NCI-H2227 (cell line): ENCODE measurements at regions not wholly inside any gene's neighbourhood (a gene's known extent, or its start where the extent isn't known, plus 50 kb on each side); places are given as distances from the start of the nearest gene placed in this dataset.

ENCODE experiments used
- DNase-seq: peaks from one replicate; lab custom pipeline; 2025; ENCODE audit not compliant: unreplicated experiment; lab: John Stamatoyannopoulos, UW

DNA sequence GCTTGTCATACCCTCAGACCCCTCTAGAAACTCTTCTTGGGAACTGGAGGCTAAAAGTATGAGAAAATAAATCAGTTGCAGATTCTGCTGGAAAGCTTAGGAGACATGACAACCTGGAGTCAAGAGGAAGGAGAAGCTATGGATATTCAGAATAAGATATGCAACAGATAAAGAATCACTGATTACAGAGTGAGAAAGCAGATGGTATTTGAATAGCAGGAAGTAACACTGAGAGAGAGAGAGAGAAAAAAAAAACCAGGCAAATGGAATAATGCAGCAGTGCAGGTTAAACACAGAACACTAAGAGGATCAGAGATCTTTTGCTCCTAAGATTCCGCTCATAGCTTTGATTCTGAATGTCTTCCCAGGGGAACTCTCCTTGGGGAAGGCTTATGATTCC, 1284.1 kb upstream of the NXPH2 start:
- no peak for DNase-seq

DNA sequence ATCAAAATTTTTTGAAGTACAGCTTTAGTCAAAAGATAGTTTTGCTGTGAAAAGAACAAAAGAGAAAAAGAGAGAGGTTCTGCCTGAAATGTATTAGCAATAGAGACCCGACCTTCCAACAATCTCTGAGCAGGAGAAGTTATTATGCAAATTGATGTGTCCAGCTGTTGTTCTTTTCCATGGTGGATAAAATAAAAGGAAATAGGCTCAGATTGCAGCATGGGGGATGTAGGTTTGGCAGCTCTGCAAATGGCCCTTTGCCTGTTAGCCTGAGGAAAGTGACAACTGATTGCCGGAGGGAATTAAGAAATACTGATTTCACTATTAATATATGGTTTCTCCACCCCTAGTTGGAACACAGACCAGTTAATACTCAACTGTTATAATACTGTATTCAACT, 1283.2 kb upstream of the NXPH2 start:
- DNase-seq = no peak

DNA sequence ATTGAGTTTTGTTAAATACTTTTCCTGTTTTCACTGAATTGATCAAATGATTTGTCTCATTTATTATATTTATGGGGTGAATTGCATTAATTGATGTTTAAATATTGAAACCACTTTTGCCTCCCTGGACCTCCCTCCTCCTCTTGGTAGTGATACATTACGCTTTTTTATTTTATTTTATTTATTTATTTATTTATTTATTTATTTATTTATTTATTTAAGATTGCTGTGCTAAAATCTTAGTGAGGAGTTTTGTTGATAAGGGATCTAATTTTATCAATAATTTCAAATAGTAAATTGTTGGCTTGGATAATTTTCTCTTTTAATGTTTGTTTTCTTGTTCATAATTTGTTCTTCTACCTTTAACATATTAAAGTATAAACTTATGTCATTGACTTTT, 1281.0 kb upstream of the NXPH2 start:
- DNase-seq = no peak

- DNase-seq = no peak
Measured at GRCh38 chr2:140057928-140058327, 1277.7 kb upstream of the NXPH2 start.

DNA sequence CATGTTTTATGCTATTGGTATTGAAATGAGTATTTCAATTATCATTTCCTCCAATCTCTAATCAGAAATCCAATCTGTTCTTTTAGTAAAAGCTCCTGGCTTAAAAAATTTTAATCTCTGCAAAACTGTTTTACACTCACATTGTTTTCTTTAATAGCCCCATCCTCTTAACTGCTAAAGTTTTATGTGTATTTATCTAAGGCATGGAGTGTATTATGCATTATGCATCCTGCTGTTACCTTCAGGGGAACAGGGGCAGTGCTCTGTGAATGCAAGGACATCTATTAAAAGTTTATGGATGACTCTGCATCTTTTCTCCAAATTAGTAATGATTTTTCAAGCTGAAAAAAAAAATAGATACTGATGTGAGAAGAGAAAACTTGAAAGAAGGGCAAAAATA, 1261.6 kb upstream of the NXPH2 start:
- DNase-seq = no peak

DNA sequence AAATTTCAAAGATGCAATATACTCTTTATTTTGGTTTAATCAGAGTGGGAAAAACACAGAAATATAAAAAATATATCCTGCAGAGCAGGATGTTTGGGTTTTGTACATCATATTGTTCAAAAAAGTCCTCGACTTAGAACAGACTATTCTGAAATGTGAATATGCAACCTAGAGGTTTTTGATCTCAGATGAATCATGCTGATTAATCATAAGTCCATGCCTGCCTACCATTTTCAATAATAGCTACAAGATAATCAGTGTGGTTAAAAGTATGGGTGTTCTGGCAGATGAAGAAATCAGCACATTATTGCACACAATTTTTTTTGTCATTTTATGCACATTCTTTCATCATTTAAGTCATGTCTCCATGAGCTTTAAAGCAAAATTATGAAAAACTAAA, 1261.0 kb upstream of the NXPH2 start:
- no peak for DNase-seq

DNA sequence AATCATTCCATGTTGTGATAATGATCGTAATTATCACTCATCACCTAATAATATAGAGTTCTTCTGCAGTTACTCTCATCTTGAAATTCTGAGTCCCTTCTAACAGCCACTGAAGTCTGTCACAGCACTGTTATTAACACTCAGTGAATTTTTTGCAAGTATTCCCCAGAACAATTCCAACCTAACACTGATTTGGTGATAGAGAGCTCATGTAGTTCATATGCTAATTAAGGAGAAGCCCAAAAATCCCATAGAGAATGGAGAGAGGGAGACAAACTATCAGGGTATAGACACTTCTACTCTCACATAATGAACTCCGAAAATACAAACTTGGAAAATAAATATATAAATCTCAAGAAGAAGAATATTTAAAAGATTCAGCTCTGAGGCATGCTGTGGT, 1253.4 kb upstream of the NXPH2 start:
- DNase-seq = no peak

- DNase-seq = no peak
Measured at GRCh38 chr2:140027966-140028365, 1247.8 kb upstream of the NXPH2 start.

DNA sequence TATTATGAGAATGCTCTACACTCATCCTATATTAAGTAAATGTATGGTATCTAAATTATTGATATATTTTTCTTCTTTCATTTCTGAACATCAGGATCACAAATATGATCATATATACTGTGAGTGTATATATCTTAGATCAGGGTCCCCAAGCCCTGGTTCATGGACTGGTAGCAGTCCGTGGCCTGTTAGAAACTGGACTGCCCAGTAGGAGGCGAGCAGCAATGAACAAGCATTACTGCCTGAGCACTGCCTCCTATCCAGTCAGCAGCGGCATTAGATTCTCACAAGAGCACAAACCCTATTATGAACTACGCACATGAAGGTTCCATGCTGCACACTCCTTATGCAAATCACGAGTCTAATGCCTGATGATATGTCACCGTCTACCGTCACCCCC, 1247.1 kb upstream of the NXPH2 start:
- DNase-seq = no peak

DNA sequence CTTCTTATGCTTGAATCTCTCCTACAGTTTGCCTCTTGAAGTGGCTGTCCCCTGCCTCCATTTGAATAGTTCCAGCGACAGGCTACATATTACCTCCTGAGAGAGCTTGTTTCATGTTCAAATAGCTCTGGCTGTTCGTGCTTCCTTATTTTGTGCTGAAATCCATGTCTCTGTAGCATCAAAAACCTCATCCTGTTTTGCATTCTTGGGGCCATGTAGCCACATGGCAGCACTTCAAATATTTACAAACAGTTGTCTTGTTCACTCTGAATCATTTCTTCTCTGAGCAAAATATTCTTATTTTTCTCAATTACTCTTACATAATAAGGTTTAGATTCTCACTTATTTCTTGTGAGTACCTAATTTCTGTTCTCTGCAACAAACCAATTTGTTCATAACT, 1243.1 kb upstream of the NXPH2 start:
- no peak for DNase-seq

DNA sequence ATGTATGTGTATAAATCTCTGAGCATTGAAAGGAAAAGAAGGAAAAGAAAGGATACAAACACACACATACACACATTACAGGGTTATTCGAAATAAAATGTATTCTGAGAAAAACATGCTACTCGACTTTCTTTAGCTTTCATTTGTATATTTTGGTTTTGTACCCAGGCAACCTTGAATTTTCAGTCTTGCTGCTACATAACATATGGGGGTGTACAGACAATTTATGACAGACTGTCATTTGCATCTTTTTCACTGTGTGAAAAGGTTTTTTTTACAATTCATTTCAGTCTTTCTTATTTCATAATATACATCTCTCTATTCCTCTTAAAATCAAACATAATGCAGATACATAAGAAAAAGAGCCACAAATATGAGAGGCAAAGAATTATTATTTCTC, 1238.4 kb upstream of the NXPH2 start:
- DNase-seq = no peak

- DNase-seq = no peak
Measured at GRCh38 chr2:140014204-140014546, 1234.0 kb upstream of the NXPH2 start.

DNA sequence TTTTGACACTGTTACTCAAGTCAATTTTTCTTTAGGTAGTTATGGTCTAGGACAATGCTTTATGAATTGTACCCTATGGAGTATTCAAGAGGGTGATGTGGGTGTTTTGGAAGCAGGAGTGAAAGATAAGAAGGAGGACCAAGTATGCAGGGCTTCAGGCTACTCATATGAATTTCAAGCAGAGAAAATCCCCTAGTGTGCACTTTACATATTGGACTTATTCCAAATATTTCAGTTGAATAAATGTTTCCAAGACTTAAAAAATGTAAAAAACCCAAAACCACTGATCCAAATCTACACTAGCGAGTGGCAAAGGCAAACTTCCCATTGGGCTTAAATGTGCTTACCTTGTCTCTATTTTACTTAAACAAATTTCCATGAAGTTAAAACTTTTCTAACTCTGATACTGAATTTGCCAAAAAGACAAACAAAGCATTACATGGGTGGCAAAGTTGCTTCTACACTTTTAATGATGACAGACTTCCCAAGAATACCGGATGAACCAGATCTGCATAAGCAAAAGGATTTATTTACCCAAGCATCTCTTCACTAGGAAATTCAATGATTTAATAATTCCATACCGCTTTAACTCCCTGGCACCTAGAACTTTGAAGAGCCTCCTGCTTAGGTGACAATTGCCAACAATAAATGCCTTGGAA, 1233.5 kb upstream of the NXPH2 start:
- DNase-seq = no peak

- no peak for DNase-seq
Measured at GRCh38 chr2:140011287-140011686, 1231.1 kb upstream of the NXPH2 start.

DNA sequence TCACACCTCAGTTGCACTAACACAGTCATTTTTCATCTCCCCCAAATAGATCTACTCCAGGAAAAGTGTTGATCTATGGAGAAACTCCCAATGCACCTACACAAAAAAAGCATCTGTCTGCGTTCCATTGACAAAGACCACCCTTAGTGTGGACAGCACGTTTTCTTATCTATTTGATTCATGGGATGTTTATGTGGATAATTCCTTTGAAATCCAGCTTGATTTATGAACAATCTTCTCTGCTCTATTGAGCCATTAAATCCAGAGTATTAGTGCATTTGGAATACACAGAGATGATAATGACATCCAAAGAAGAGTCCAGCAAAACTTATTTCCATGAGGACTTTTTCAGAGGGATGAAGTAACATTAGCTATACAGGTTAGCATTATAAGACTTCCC, 1221.9 kb upstream of the NXPH2 start:
- DNase-seq = no peak

- no peak for DNase-seq
Measured at GRCh38 chr2:139992711-139993345, 1212.6 kb upstream of the NXPH2 start.

DNA sequence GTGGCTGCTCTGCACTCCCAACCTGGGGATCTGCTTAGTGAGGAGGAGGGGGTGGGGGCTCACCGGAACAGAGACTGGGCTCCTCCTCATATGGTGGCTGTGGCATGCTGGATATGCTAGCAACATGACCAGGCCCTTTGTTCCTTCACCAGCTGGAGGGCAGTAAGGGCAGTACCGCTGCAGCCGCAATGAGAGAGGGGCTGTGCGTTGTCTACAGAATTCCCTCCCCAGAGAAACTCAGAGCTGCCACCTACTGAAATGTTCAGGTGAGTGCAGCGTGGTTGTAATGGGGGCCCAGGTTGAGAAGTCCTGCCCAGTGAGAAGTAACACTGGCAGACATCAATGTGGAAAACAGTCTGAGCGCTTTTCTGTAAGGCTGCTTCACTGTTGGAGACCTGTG, 1211.9 kb upstream of the NXPH2 start:
- DNase-seq = no peak

DNA sequence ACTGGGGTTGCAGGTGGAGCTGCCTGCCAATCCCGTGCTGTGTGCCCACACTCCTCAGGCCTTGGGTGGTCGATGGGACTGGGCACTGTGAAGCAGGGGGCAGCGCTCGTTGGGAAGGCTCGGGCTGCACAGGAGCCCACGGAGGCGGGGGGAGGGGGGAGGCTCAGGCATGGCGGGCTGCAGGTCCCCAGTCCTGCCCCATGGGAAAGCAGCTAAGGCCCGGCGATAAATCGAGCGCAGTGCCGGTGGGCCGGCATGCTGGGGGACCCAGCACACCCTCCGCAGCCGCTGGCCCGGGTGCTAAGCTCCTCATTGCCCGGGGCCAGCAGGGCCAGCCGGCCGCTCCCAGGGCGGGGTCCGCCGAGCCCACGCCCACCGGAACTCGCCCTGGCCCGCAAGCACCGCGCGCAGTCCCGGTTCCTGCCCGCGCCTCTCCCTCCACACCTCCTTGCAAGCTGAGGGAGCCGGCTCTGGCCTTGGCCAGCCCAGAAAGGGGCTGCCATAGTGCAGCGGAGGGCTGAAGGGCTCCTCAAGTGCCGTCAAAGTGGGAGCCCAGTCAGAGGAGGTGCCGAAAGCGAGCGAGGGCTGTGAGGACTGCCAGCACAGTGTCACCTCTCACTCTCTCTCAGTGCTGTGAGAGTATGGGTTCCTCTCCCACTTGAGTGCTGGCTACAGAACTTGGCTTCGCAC, 1210.6 kb upstream of the NXPH2 start:
- DNase-seq = no peak

- DNase-seq = no peak
Measured at GRCh38 chr2:139969323-139969722, 1189.1 kb upstream of the NXPH2 start.

DNA sequence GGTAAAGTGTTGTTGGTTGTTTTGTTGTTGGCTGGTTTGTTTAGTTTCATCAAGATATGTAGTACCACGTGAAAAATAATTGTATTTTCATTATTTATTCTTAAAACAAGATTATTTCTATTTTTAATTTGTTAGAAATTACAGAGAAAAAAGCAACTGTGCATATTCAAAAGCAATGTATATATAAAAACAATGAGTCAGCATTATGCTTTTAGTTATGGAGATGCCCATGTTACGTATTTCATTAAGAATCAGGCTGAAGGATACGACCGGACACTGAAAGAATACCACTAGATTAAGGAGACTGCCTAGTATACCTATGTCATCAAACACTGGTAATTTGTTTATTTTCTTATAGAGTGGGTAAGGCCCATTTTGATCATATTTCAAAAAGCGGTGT, 1188.4 kb upstream of the NXPH2 start:
- DNase-seq = no peak

GRCh38 chr2:139967665-139968064, 1187.5 kb upstream of the NXPH2 start:
- no peak for DNase-seq

DNA sequence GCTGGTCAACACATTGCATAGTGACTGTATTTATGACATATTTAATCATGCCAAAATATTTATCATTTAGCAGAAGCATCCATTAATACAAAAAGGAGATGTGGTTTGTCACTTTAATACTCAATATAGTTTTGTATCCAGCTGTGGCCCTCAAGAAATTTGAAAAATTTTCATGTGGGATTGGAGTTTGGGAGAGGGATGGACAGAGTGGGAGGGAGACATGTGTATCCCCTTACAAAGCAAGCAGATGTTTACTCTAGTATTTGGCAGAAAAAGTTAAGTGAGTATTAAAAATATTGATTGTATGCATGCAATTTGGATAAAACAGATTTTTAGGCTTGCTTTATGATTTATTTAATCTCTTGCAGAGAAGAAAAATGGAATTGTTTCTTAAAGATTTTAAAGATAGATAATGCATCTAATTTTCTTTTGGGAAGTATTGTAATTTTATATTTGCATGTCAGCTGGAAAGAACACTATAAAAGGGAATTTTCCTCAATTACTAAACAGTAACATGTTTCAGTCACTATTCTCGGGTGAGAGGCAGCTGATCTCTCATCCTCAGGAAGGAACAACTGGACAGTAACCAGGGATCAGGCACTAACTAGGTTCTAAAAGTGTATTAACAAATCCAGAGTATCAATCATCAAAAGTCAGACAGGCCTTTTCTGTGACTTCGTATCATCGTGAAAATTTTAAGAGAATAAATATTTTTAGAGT, 1184.7 kb upstream of the NXPH2 start:
- DNase-seq = no peak
